Activated gamma-delta T cell treated with Interleukin-2 at 50 U/mL for 16 hours (primary cell): ENCODE measurements at regions not wholly inside any gene's neighbourhood (a gene's known extent, or its start where the extent isn't known, plus 50 kb on each side); places are given as distances from the start of the nearest gene placed in this dataset.

Experiments used
- DNase-seq: peaks from one replicate; pipeline ENCODE4 v3.0.0-alpha.2; 2020

GRCh38 chr2:611519-611918 lies 65.7 kb downstream of the TMEM18 start:
- no peak for DNase-seq

- DNase-seq, result no peak
Measured at GRCh38 chr2:610491-610890, 66.7 kb downstream of the TMEM18 start.

- DNase-seq, result no peak
Measured at GRCh38 chr2:609881-610280, 67.3 kb downstream of the TMEM18 start.

- no peak for DNase-seq
Measured at GRCh38 chr2:609449-609848, 67.8 kb downstream of the TMEM18 start.

- no peak for DNase-seq
Measured at GRCh38 chr2:608711-609110, 68.5 kb downstream of the TMEM18 start.

GRCh38 chr2:608297-608696 lies 68.9 kb downstream of the TMEM18 start:
- DNase-seq, result no peak

- DNase-seq, result no peak
Measured at GRCh38 chr2:607709-608108, 69.5 kb downstream of the TMEM18 start.

GRCh38 chr2:607172-607571 lies 70.0 kb downstream of the TMEM18 start:
- no peak for DNase-seq

GRCh38 chr2:605674-606608 lies 71.3 kb downstream of the TMEM18 start:
- DNase-seq, result no peak

GRCh38 chr2:604854-605524 lies 72.2 kb downstream of the TMEM18 start:
- no peak for DNase-seq

GRCh38 chr2:604385-604784 lies 72.8 kb downstream of the TMEM18 start:
- DNase-seq, result no peak

- DNase-seq, result no peak
Measured at GRCh38 chr2:603869-604268, 73.3 kb downstream of the TMEM18 start.

- no peak for DNase-seq
Measured at GRCh38 chr2:603427-603826, 73.8 kb downstream of the TMEM18 start.

- DNase-seq, result no peak
Measured at GRCh38 chr2:602571-603359, 74.4 kb downstream of the TMEM18 start.

- DNase-seq, result no peak
Measured at GRCh38 chr2:601806-602455, 75.3 kb downstream of the TMEM18 start.

GRCh38 chr2:601387-601698 lies 75.9 kb downstream of the TMEM18 start:
- no peak for DNase-seq

- DNase-seq, result no peak
Measured at GRCh38 chr2:600542-601386, 76.4 kb downstream of the TMEM18 start.

- DNase-seq, result no peak
Measured at GRCh38 chr2:599601-600000, 77.6 kb downstream of the TMEM18 start.

- no peak for DNase-seq
Measured at GRCh38 chr2:598058-598802, 79.0 kb downstream of the TMEM18 start.

GRCh38 chr2:595831-596592 lies 81.2 kb downstream of the TMEM18 start:
- DNase-seq, result no peak
